H1 (cell line): ENCODE measurements at regions not wholly inside any gene's neighbourhood (a gene's known extent, or its start where the extent isn't known, plus 50 kb on each side); places are given as distances from the start of the nearest gene placed in this dataset.
A peak's percentile ranks its signal among the peaks of the same experiment; 100 is the strongest.

Source experiments
- CTCF ChIA-PET: fragments of 300-600 bp; sonication (Branson Sonifier 250); formaldehyde crosslinking; loops from one replicate; lab custom pipeline; 2021; ENCODE audit not compliant: partially characterized antibody; lab: Charles Lee
- POLR2A ChIA-PET: fragments of 300-600 bp; sonication (Branson Sonifier 250); formaldehyde crosslinking; loops from one replicate; lab custom pipeline; 2021; ENCODE audit warnings: inconsistent platforms; ENCODE audit not compliant: partially characterized antibody; lab: Charles Lee
- DNase-seq, 2 experiments: peaks; one replicate each; pipeline versions ENCODE4 v3.0.0 to v3.0.0-alpha.2; 2010 to 2022; ENCODE audit warnings: low spot score in 2 of 2, low read depth in 1 of 2, mixed read lengths in 1 of 2
- FAIRE-seq: peaks from 2 replicates; lab custom pipeline; 2011; peaks lifted over from hg19 to GRCh38; lab: Jason Lieb, UNC
- H2AFZ ChIP-seq: 2 replicates; pipeline ENCODE4 v1.8.1; 2012; ENCODE audit warnings: low read length, inconsistent platforms
- H2AK5ac ChIP-seq: 2 replicates; pipeline ENCODE4 v1.6.1; 2013; ENCODE audit warnings: low read depth, low read length
- H2BK120ac ChIP-seq: replicated peaks from 2 replicates; pipeline ENCODE3; 2013; ENCODE audit warnings: low read depth, low read length, inconsistent platforms
- H2BK12ac ChIP-seq: 2 replicates; pipeline ENCODE4 v1.6.1; 2013; ENCODE audit warnings: low read depth, low read length
- H2BK15ac ChIP-seq: 2 replicates; pipeline ENCODE4 v1.6.1; 2013; ENCODE audit warnings: low read length
- H2BK20ac ChIP-seq: 2 replicates; pipeline ENCODE4 v1.6.1; 2013; ENCODE audit warnings: low read length
- H2BK5ac ChIP-seq: 2 replicates; pipeline ENCODE4 v1.6.1; 2013; ENCODE audit warnings: low read depth, low read length
- H3K14ac ChIP-seq: 2 replicates; pipeline ENCODE4 v1.6.1; 2013; ENCODE audit warnings: inconsistent platforms; ENCODE audit not compliant: insufficient read length
- H3K18ac ChIP-seq: 2 replicates; pipeline ENCODE4 v1.6.1; 2013; ENCODE audit warnings: low read length; ENCODE audit errors: extremely low read depth
- H3K23ac ChIP-seq: 2 replicates; pipeline ENCODE4 v1.6.1; 2013; ENCODE audit warnings: inconsistent platforms; ENCODE audit not compliant: insufficient read length
- H3K23me2 ChIP-seq: 2 replicates; pipeline ENCODE4 v1.6.1; 2013; ENCODE audit warnings: low read depth, low read length
- H3K27ac ChIP-seq: 2 replicates; pipeline ENCODE4 v1.6.1; 2011; ENCODE audit warnings: low read depth, low read length, inconsistent platforms
- H3K27me3 ChIP-seq, 4 experiments: replicated peaks in 1 of 4; 1 replicate in 1 of 4; 2 replicates in 3 of 4; pipeline versions ENCODE4 v1.6.1 to v1.8.1; 2011 to 2013; ENCODE audit warnings: low read length in 3 of 4, mild to moderate bottlenecking in 3 of 4, inconsistent platforms in 2 of 4, mixed read lengths in 2 of 4, moderate library complexity in 1 of 4; ENCODE audit not compliant: control insufficient read depth in 3 of 4, insufficient read depth in 3 of 4; ENCODE audit errors: extremely low read depth in 1 of 4
- H3K36me3 ChIP-seq, 4 experiments: 2 replicates each; pipeline versions ENCODE4 v1.6.1 to v1.8.1; 2011 to 2013; ENCODE audit warnings: mild to moderate bottlenecking in 4 of 4, low read length in 3 of 4, moderate library complexity in 2 of 4, control low read depth in 1 of 4, inconsistent platforms in 1 of 4; ENCODE audit not compliant: insufficient read depth in 4 of 4, control insufficient read depth in 2 of 4
- H3K4ac ChIP-seq: replicated peaks from 2 replicates; pipeline ENCODE3; 2013; ENCODE audit warnings: low read length, low read depth, mixed read lengths, inconsistent platforms; ENCODE audit not compliant: insufficient read length
- H3K4me1 ChIP-seq, 4 experiments: replicated peaks in 1 of 4; 1 replicate in 1 of 4; 2 replicates in 3 of 4; pipeline versions ENCODE4 v1.6.1 to v1.8.1; 2011 to 2013; ENCODE audit warnings: low read length in 3 of 4, inconsistent platforms in 2 of 4, mixed read lengths in 1 of 4; ENCODE audit not compliant: insufficient read depth in 4 of 4, control insufficient read depth in 3 of 4
- H3K4me2 ChIP-seq, 2 experiments: 2 replicates each; pipeline versions ENCODE4 v1.6.1 to v1.8.1; 2011 to 2013; ENCODE audit warnings: low read depth in 2 of 2, low read length in 2 of 2, control low read depth in 1 of 2, inconsistent platforms in 1 of 2, mild to moderate bottlenecking in 1 of 2; ENCODE audit not compliant: insufficient read depth in 1 of 2
- H3K4me3 ChIP-seq, 4 experiments: fragments of 200-600, 300-600 bp in 1 of 4; sonication (generic), shearing (Covaris generic), sonication (Bioruptor Twin) in 1 of 4; 2 replicates each; pipeline versions ENCODE4 v1.5.1 to v1.8.1; 2011 to 2016; ENCODE audit warnings: low read length in 4 of 4, low read depth in 3 of 4, control low read depth in 2 of 4, inconsistent platforms in 2 of 4, mild to moderate bottlenecking in 2 of 4, mixed read lengths in 1 of 4, moderate library complexity in 1 of 4; ENCODE audit not compliant: insufficient read depth in 2 of 4; ENCODE audit errors: extremely low read depth in 1 of 4
- H3K56ac ChIP-seq: replicated peaks from 2 replicates; pipeline ENCODE3; 2013; ENCODE audit warnings: low read depth, mild to moderate bottlenecking, mixed read lengths, low read length, inconsistent platforms; ENCODE audit not compliant: insufficient read length
- H3K79me1 ChIP-seq: 2 replicates; pipeline ENCODE4 v1.6.1; 2013; ENCODE audit warnings: low read depth, low read length, control low read depth
- H3K79me2 ChIP-seq, 2 experiments: 2 replicates each; pipeline versions ENCODE4 v1.6.1 to v1.8.1; 2012 to 2013; ENCODE audit warnings: low read length in 2 of 2, mild to moderate bottlenecking in 2 of 2, inconsistent platforms in 1 of 2; ENCODE audit not compliant: insufficient read depth in 2 of 2, control insufficient read depth in 1 of 2
- H3K9ac ChIP-seq, 4 experiments: replicated peaks in 1 of 4; 1 replicate in 1 of 4; 2 replicates in 3 of 4; pipeline versions ENCODE4 v1.6.1 to v1.8.1; 2011 to 2013; ENCODE audit warnings: low read depth in 3 of 4, low read length in 3 of 4, control low read depth in 2 of 4, mild to moderate bottlenecking in 2 of 4, moderate library complexity in 2 of 4, inconsistent platforms in 1 of 4; ENCODE audit errors: extremely low read depth in 1 of 4
- H3K9me3 ChIP-seq, 2 experiments: 2 replicates each; pipeline versions ENCODE4 v1.6.1 to v1.8.1; 2012 to 2013; ENCODE audit warnings: mild to moderate bottlenecking in 2 of 2, moderate library complexity in 2 of 2, control low read depth in 1 of 2, inconsistent platforms in 1 of 2, low read depth in 1 of 2, low read length in 1 of 2, mixed read lengths in 1 of 2; ENCODE audit not compliant: insufficient read depth in 2 of 2
- H4K20me1 ChIP-seq, 2 experiments: replicated peaks in 1 of 2; 2 replicates each; pipeline versions ENCODE3 to v1.8.1; 2011 to 2013; ENCODE audit warnings: inconsistent platforms in 2 of 2, low read length in 2 of 2, mild to moderate bottlenecking in 1 of 2; ENCODE audit not compliant: insufficient read depth in 2 of 2, control insufficient read depth in 1 of 2
- H4K5ac ChIP-seq: 2 replicates; pipeline ENCODE4 v1.6.1; 2013; ENCODE audit warnings: low read length, low read depth, mixed read lengths, inconsistent platforms; ENCODE audit not compliant: insufficient read length
- H4K8ac ChIP-seq: 2 replicates; pipeline ENCODE4 v1.8.0; 2013; ENCODE audit warnings: mild to moderate bottlenecking, moderate library complexity, low read length, inconsistent platforms; ENCODE audit not compliant: insufficient read depth; ENCODE audit errors: extremely low read depth
- H4K91ac ChIP-seq: replicated peaks from 2 replicates; pipeline ENCODE3; 2013; ENCODE audit warnings: low read length, mixed read lengths, inconsistent platforms; ENCODE audit not compliant: insufficient read length
- BACH1 ChIP-seq: IDR thresholded peaks from 2 replicates; pipeline ENCODE4 v1.6.1; 2012; ENCODE audit warnings: low read length, improper control_type of control experiment
- NANOG ChIP-seq: IDR thresholded peaks from 2 replicates; pipeline ENCODE4 v1.6.1; 2011; ENCODE audit warnings: low read length, low read depth, mild to moderate bottlenecking, inconsistent platforms; ENCODE audit not compliant: insufficient read depth, poor library complexity, severe bottlenecking
- POU5F1 ChIP-seq: IDR thresholded peaks from 2 replicates; pipeline ENCODE4 v1.6.1; 2011; ENCODE audit warnings: low read depth, mild to moderate bottlenecking, low read length, moderate library complexity
- SUZ12 ChIP-seq: fragments of 200-600 bp; sonication (generic); IDR thresholded peaks from 2 replicates; pipeline ENCODE4 v1.6.1; 2012; ENCODE audit warnings: mild to moderate bottlenecking, inconsistent platforms, low read length, moderate library complexity, mixed read lengths
- WGBS, 2 experiments: shearing (Covaris generic) in 1 of 2; methylation state at CpG; one replicate each; pipeline versions ENCODE4 v1.1.6 to v1.1.7; 2013 to 2015; ENCODE audit warnings: low lambda C conversion rate in 2 of 2, mixed read lengths in 2 of 2, inconsistent platforms in 1 of 2, low coverage in 1 of 2, missing lambda C conversion rate in 1 of 2; ENCODE audit not compliant: insufficient replicate concordance in 2 of 2, insufficient coverage in 1 of 2, insufficient read length in 1 of 2; ENCODE audit errors: extremely low coverage in 1 of 2, missing lambda C conversion rate in 1 of 2; 5-methylcytosine and 5-hydroxymethylcytosine counted together

DNA sequence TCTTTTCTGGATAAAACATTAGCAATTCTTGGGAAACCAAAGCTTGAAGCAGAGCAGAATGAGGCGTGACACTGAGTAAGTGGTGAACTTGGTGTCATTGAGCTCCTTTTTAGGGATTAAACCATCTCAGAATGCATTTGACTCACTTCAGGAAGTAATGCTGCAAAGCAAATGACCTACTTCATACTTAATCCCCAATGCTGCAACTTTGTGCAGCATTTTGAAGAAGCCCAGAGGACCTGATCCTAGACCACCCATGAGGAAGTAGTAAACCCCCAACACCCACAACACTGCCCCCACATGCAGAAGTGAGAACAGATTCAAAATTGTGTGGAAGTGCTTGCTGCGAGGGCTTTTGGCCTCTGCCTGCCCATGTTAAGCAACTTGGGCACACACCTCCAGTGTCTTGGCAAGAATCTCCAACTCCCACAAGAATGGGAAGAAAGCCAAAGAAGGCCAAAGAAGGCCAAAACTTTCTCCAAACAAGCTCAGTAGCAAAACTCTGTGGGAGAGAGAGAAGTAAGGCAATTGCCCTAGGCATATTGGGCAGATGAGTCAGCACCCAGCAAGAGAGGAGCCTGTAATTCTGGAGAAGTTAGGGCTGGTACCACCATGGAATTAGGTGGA is 69.2 kb upstream of the ETV6 start:
- H3K18ac ChIP-seq, result no peak overlapping the region
- no peak overlapping the region for H3K23ac ChIP-seq
- H2BK5ac ChIP-seq, result no peak overlapping the region
- H3K27me3 ChIP-seq, result no peaks in the 10 kb centered on the region
- WGBS, 2 experiments, result 80% methylated on average over 2 of the region's 2 CpGs; no CpG with 5 or more reads in 1 of the 2 experiments
- peak; percentile 28 for FAIRE-seq
- H3K79me1 ChIP-seq, result no peaks in the 10 kb centered on the region; the same call in 1 of the 2 replicates
- H3K79me2 ChIP-seq, result no peaks in the 10 kb centered on the region
- ChIA-PET CTCF (interaction anchor here (0.5 to 5.0 kb wide), 49 partner anchors 10 to 1332 kb away, joined by 3 to 43 read pairs (median 4); no protein-coding TSS in a partner anchor), POLR2A (interaction anchor here (1.1 to 1.3 kb wide), 4 partner anchors 11 to 48 kb away, joined by 3 read pairs; no protein-coding TSS in a partner anchor)
- no peak overlapping the region for H3K4me3 ChIP-seq
- H3K23me2 ChIP-seq, result no peaks in the 10 kb centered on the region
- peaks cover 0 to 6% (median 4%) of the 10 kb centered on the region in 4 experiments; a peak in 3 of 7 replicates for H3K4me1 ChIP-seq
- TF ChIP-seq BACH1 (no peak), NANOG (no peak), POU5F1 (no peak), SUZ12 (no peak)
- TF ChIP-seq, all 59 proteins: peak for 0
- H3K27ac ChIP-seq, result no peak overlapping the region
- no peak overlapping the region for H3K4ac ChIP-seq
- H3K9ac ChIP-seq, result no peak overlapping the region
- peak overlapping the region; percentile 57; the same call in 1 of the 2 replicates for H2AK5ac ChIP-seq
- H2BK12ac ChIP-seq, result peak overlapping the region; percentile 64; the same call in 1 of the 2 replicates
- H2BK20ac ChIP-seq, result no peak overlapping the region; the same call in 1 of the 2 replicates
- no peak overlapping the region for H2BK15ac ChIP-seq
- no peak overlapping the region for H4K8ac ChIP-seq
- H4K5ac ChIP-seq, result no peak overlapping the region
- no peaks in the 10 kb centered on the region for H4K20me1 ChIP-seq
- no peak overlapping the region for H4K91ac ChIP-seq
- no peak overlapping the region for H3K56ac ChIP-seq
- H3K14ac ChIP-seq, result no peak overlapping the region
- no peak overlapping the region for H3K4me2 ChIP-seq
- H3K36me3 ChIP-seq, result no peaks in the 10 kb centered on the region
- H3K9me3 ChIP-seq, result no peaks in the 10 kb centered on the region
- H2BK120ac ChIP-seq, result no peak overlapping the region
- DNase-seq, result no peak
- H2AFZ ChIP-seq, result 0 out of 2 replicates have a peak overlapping the region, but pooled peaks have one; percentile 16
